Liver (tissue), 8 donors: ENCODE measurements at regions not wholly inside any gene's neighbourhood (a gene's known extent, or its start where the extent isn't known, plus 50 kb on each side); places are given as distances from the start of the nearest gene placed in this dataset.

Source experiments
- DNase-seq: peaks from one replicate; pipeline ENCODE4 v3.0.0-alpha.2; 2017; ENCODE audit warnings: low spot score
- H3K27ac ChIP-seq, 2 donors: one replicate each; pipeline ENCODE4 v1.7.0; 2013; ENCODE audit warnings: inconsistent platforms in 2 of 2, low read length in 2 of 2, control low read depth in 1 of 2, low read depth in 1 of 2, mild to moderate bottlenecking in 1 of 2
- H3K27me3 ChIP-seq, 4 donors: one replicate each; pipeline versions ENCODE4 v1.6.1 to v1.7.0; 2013; ENCODE audit warnings: low read length in 3 of 4, inconsistent platforms in 1 of 4, mild to moderate bottlenecking in 1 of 4, moderate library complexity in 1 of 4; ENCODE audit not compliant: control insufficient read depth in 4 of 4, insufficient read depth in 4 of 4
- H3K36me3 ChIP-seq, 4 donors: one replicate each; pipeline versions ENCODE4 v1.6.1 to v1.7.0; 2013; ENCODE audit warnings: low read length in 3 of 4, mild to moderate bottlenecking in 3 of 4, low read depth in 1 of 4, moderate library complexity in 1 of 4; ENCODE audit not compliant: control insufficient read depth in 4 of 4, insufficient read depth in 3 of 4
- H3K4me1 ChIP-seq, 4 donors: one replicate each; pipeline versions ENCODE4 v1.6.1 to v1.7.0; 2013; ENCODE audit warnings: low read length in 3 of 4, mild to moderate bottlenecking in 3 of 4, moderate library complexity in 1 of 4; ENCODE audit not compliant: control insufficient read depth in 4 of 4, insufficient read depth in 4 of 4
- H3K4me3 ChIP-seq, 3 donors: one replicate each; pipeline versions ENCODE4 v1.6.1 to v1.7.0; 2013; ENCODE audit warnings: low read length in 3 of 3, control low read depth in 1 of 3, low read depth in 1 of 3, mild to moderate bottlenecking in 1 of 3
- H3K9ac ChIP-seq, 2 donors: one replicate each; pipeline ENCODE4 v1.7.0; 2013; ENCODE audit warnings: low read length in 2 of 2, mild to moderate bottlenecking in 2 of 2, moderate library complexity in 2 of 2, control low read depth in 1 of 2, low read depth in 1 of 2
- H3K9me3 ChIP-seq, 4 donors: one replicate each; pipeline versions ENCODE4 v1.6.1 to v1.7.0; 2013; ENCODE audit warnings: low read length in 3 of 4; ENCODE audit not compliant: control insufficient read depth in 4 of 4
- ATF3 ChIP-seq: IDR thresholded peaks from 2 replicates; pipeline ENCODE4 v1.6.1; 2016; ENCODE audit warnings: antibody characterized with exemption
- CTCF ChIP-seq: fragments of 150-350 bp; IDR thresholded peaks from 2 replicates; pipeline ENCODE4 v1.5.1; 2017; ENCODE audit warnings: improper control_type of control experiment, low read depth, low read length; ENCODE audit not compliant: missing input control
- FOXA1 ChIP-seq: IDR thresholded peaks from 2 replicates; pipeline ENCODE4 v1.6.1; 2016; ENCODE audit warnings: antibody characterized with exemption
- FOXA2 ChIP-seq: IDR thresholded peaks from 2 replicates; pipeline ENCODE4 v1.6.1; 2016; ENCODE audit warnings: antibody characterized with exemption
- GABPA ChIP-seq, 2 donors: IDR thresholded peaks in 1 of 2; conservative IDR thresholded peaks in 1 of 2; 2 replicates each; pipeline ENCODE4 v1.6.1; 2016; ENCODE audit warnings: antibody characterized with exemption in 2 of 2, mild to moderate bottlenecking in 1 of 2, moderate library complexity in 1 of 2
- HNF4A ChIP-seq, 2 donors: conservative IDR thresholded peaks; 2 replicates each; pipeline ENCODE4 v1.6.1; 2016; ENCODE audit warnings: antibody characterized with exemption in 2 of 2, mild to moderate bottlenecking in 2 of 2
- JUND ChIP-seq, 2 donors: IDR thresholded peaks; 2 replicates each; pipeline ENCODE4 v1.6.1; 2016; ENCODE audit warnings: antibody characterized with exemption in 2 of 2
- MAX ChIP-seq: IDR thresholded peaks from 2 replicates; pipeline ENCODE4 v1.6.1; 2016; ENCODE audit warnings: antibody characterized with exemption
- RAD21 ChIP-seq, 2 donors: IDR thresholded peaks; 2 replicates each; pipeline ENCODE4 v1.6.1; 2016; ENCODE audit warnings: antibody characterized with exemption in 2 of 2, mild to moderate bottlenecking in 2 of 2
- REST ChIP-seq: IDR thresholded peaks from 2 replicates; pipeline ENCODE4 v1.6.1; 2016; ENCODE audit warnings: antibody characterized with exemption, mild to moderate bottlenecking
- RXRA ChIP-seq, 2 donors: IDR thresholded peaks; 2 replicates each; pipeline ENCODE4 v1.6.1; 2017 to 2018; ENCODE audit warnings: antibody characterized with exemption in 2 of 2, mild to moderate bottlenecking in 1 of 2
- SP1 ChIP-seq: IDR thresholded peaks from 2 replicates; pipeline ENCODE4 v1.6.1; 2018; ENCODE audit warnings: antibody characterized with exemption, mild to moderate bottlenecking
- TAF1 ChIP-seq: conservative IDR thresholded peaks from 2 replicates; pipeline ENCODE4 v1.6.1; 2016; ENCODE audit warnings: antibody characterized with exemption, mild to moderate bottlenecking
- YY1 ChIP-seq: IDR thresholded peaks from 2 replicates; pipeline ENCODE4 v1.6.1; 2016; ENCODE audit warnings: antibody characterized with exemption, mild to moderate bottlenecking
- WGBS: extraction: QIAGEN DNeasy Blood & Tissue Kit; methylation state at CpG from one replicate; pipeline ENCODE4 v1.1.7; 2013; 5-methylcytosine and 5-hydroxymethylcytosine counted together
- donor health status: healthy.
- donor health status: healthy.
- donor health status: healthy.
- donor health status: healthy.
- donor health status: healthy.

GRCh38 chr3:72652395-72652794 lies 195.8 kb downstream of the SHQ1 start:
- DNase-seq, result no peak
- Histone ChIP-seq H3K27me3 (peaks cover 0 to 3% (median 0%) of the 10 kb centered on the region in 4 donors), H3K9me3 (no peaks in the 10 kb centered on the region), H3K36me3 (no peaks in the 10 kb centered on the region), H3K4me1 (no peaks in the 10 kb centered on the region), H3K9ac (no peak overlapping the region), H3K4me3 (no peak overlapping the region), H3K27ac (no peak overlapping the region)
- 71% methylated on average over 4 of the region's 4 CpGs for WGBS
- TF ChIP-seq HNF4A (conservative IDR thresholded peaks at IDR 0.05) (no peak), MAX (no peak), FOXA2 (no peak), JUND (IDR thresholded peaks at IDR 0.05) (no peak), FOXA1 (no peak), TAF1 (no peak)

- Histone ChIP-seq H3K27ac (no peak overlapping the region), H3K4me3 (no peak overlapping the region), H3K36me3 (no peaks in the 10 kb centered on the region), H3K9ac (no peak overlapping the region), H3K9me3 (no peaks in the 10 kb centered on the region), H3K27me3 (peaks cover 0 to 3% (median 0%) of the 10 kb centered on the region in 4 donors), H3K4me1 (no peaks in the 10 kb centered on the region)
- WGBS, result 100% methylated on average over 2 of the region's 2 CpGs
- no peak for DNase-seq
- TF ChIP-seq RXRA (IDR thresholded peaks at IDR 0.05), result no peak
- no peak for TF ChIP-seq JUND (IDR thresholded peaks at IDR 0.05)
- no peak for TF ChIP-seq REST
- no peak for TF ChIP-seq FOXA2
- no peak for TF ChIP-seq MAX
- TF ChIP-seq GABPA (IDR thresholded peaks at IDR 0.05 in 1 of 2, conservative IDR thresholded peaks at IDR 0.05 in 1 of 2), result no peak
- no peak for TF ChIP-seq CTCF
- no peak for TF ChIP-seq RAD21 (IDR thresholded peaks at IDR 0.05)
- TF ChIP-seq HNF4A (conservative IDR thresholded peaks at IDR 0.05), result no peak
- no peak for TF ChIP-seq SP1
- TF ChIP-seq FOXA1, result no peak
- TF ChIP-seq TAF1, result no peak
- no peak for TF ChIP-seq YY1
- no peak for TF ChIP-seq ATF3
Measured at GRCh38 chr3:72651498-72651897, 196.7 kb downstream of the SHQ1 start.
